ENCODE measurements at regions not wholly inside any gene's neighbourhood (a gene's known extent, or its start where the extent isn't known, plus 50 kb on each side); places are given as distances from the start of the nearest gene placed in this dataset.

- intact Hi-C loops (cut with micrococcal nuclease; ENCODE audit: unreplicated experiment) = no loop called here
- CTCF ChIA-PET (ENCODE audit: unreplicated experiment) = no interaction called here
- no TSS peak for BruUV-seq (replicated peaks)
- no peak for TF ChIP-seq EZH2phosphoT487 (IDR thresholded peaks at IDR 0.05; ENCODE audit: borderline replicate concordance, low read depth, low read length)
- TF ChIP-seq, protein P1, sequence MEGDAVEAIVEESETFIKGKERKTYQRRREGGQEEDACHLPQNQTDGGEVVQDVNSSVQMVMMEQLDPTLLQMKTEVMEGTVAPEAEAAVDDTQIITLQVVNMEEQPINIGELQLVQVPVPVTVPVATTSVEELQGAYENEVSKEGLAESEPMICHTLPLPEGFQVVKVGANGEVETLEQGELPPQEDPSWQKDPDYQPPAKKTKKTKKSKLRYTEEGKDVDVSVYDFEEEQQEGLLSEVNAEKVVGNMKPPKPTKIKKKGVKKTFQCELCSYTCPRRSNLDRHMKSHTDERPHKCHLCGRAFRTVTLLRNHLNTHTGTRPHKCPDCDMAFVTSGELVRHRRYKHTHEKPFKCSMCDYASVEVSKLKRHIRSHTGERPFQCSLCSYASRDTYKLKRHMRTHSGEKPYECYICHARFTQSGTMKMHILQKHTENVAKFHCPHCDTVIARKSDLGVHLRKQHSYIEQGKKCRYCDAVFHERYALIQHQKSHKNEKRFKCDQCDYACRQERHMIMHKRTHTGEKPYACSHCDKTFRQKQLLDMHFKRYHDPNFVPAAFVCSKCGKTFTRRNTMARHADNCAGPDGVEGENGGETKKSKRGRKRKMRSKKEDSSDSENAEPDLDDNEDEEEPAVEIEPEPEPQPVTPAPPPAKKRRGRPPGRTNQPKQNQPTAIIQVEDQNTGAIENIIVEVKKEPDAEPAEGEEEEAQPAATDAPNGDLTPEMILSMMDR (conservative IDR thresholded peaks at IDR 0.05; ENCODE audit: low read length) = no peak
- Histone ChIP-seq H3K9me2 (ENCODE audit: insufficient read depth, low read length) (no peaks in the 10 kb centered on the region), H3K4me1 (ENCODE audit: insufficient read depth, low read length, poor library complexity, severe bottlenecking) (no peaks in the 10 kb centered on the region), H2AFZ (ENCODE audit: low read length) (no peak overlapping the region), H3K4me3 (ENCODE audit: low read depth, low read length, poor library complexity, severe bottlenecking) (no peak overlapping the region), H3K4me2 (ENCODE audit: low read length) (no peak overlapping the region), H4K20me1 (ENCODE audit: insufficient read depth, low read length) (no peaks in the 10 kb centered on the region), H3K9me3 (ENCODE audit: low read length) (no peaks in the 10 kb centered on the region), H3K36me3 (ENCODE audit: insufficient read depth, low read length) (no peaks in the 10 kb centered on the region), H3K27ac (ENCODE audit: low read depth, low read length, poor library complexity, severe bottlenecking) (no peak overlapping the region), H3K79me2 (ENCODE audit: insufficient read depth, low read depth, low read length) (no peaks in the 10 kb centered on the region)
- no peak for DNase-seq (ENCODE audit: low spot score)
- POLR2A ChIA-PET = no interaction called here
Observed at GRCh38 chr21:26366781-26367180, 196.2 kb upstream of the APP start.

DNA sequence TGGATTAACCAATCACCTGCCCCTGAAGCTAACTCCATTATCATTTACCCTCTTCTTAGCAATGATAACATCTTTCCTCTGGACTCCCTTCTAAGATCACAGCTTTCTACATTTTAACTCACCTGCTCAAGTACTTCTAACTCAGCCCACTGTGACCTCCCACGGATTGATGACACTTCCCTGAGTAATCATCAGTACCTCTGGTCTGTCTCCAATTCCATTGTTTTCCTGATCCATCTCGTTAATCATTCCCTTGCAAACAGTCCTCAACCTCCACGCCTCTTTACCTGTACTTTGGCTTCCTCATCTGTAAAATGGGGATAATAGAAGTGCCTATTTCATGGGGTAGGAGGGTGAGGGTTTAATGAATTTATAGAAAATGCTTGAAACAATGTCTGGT lies 195.3 kb upstream of the APP start:
- no peak for TF ChIP-seq EZH2phosphoT487 (IDR thresholded peaks at IDR 0.05; ENCODE audit: borderline replicate concordance, low read depth, low read length)
- TF ChIP-seq, protein P1 (conservative IDR thresholded peaks at IDR 0.05; ENCODE audit: low read length) = no peak
- CTCF ChIA-PET (ENCODE audit: unreplicated experiment) = no interaction called here

DNA sequence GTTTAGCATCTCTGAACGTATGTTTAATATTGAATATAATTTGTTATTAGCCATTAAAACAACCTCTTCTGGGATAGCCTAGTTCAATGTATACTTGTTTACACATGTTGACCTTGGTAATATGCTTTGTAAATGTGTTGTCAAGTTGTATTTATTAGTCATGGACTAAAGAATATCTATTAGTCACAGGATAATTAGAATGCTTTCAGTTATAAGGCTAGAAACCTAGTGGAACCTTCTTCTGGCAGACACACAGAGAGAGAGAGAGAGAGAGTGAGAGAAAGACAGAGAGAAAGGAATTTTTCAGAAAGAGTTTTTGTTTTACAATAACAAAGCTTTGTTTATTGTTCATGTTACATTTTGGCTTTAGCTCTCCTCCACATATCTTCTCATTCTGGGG lies 181.1 kb upstream of the APP start:
- Histone ChIP-seq H3K36me3 (ENCODE audit: insufficient read depth, low read length) (no peaks in the 10 kb centered on the region), H2AFZ (ENCODE audit: low read length) (no peak overlapping the region), H4K20me1 (ENCODE audit: insufficient read depth, low read length) (no peaks in the 10 kb centered on the region), H3K27ac (ENCODE audit: low read depth, low read length, poor library complexity, severe bottlenecking) (no peak overlapping the region), H3K4me3 (ENCODE audit: low read depth, low read length, poor library complexity, severe bottlenecking) (no peak overlapping the region), H3K9me3 (ENCODE audit: low read length) (no peaks in the 10 kb centered on the region), H3K79me2 (ENCODE audit: insufficient read depth, low read depth, low read length) (no peaks in the 10 kb centered on the region), H3K4me2 (ENCODE audit: low read length) (no peak overlapping the region), H3K4me1 (ENCODE audit: insufficient read depth, low read length, poor library complexity, severe bottlenecking) (no peaks in the 10 kb centered on the region), H3K9me2 (ENCODE audit: insufficient read depth, low read length) (no peaks in the 10 kb centered on the region)
- intact Hi-C loops (cut with micrococcal nuclease; ENCODE audit: unreplicated experiment) = no loop called here
- BruUV-seq (replicated peaks) = no TSS peak
- no peak for DNase-seq (ENCODE audit: low spot score)
- no peak for TF ChIP-seq EZH2phosphoT487 (IDR thresholded peaks at IDR 0.05; ENCODE audit: borderline replicate concordance, low read depth, low read length)
- TF ChIP-seq, protein P1 (conservative IDR thresholded peaks at IDR 0.05; ENCODE audit: low read length) = no peak
- CTCF ChIA-PET (ENCODE audit: unreplicated experiment) = no interaction called here
- POLR2A ChIA-PET = no interaction called here

More for the DNA sequence above, 195.3 kb upstream of the APP start:
- no peak overlapping the region for H2AFZ ChIP-seq (ENCODE audit: low read length)
- no peaks in the 10 kb centered on the region for H3K79me2 ChIP-seq (ENCODE audit: insufficient read depth, low read depth, low read length)
- no peak overlapping the region for H3K27ac ChIP-seq (ENCODE audit: low read depth, low read length, poor library complexity, severe bottlenecking)
- H4K20me1 ChIP-seq (ENCODE audit: insufficient read depth, low read length) = no peaks in the 10 kb centered on the region
- POLR2A ChIA-PET = no interaction called here
- H3K9me2 ChIP-seq (ENCODE audit: insufficient read depth, low read length) = no peaks in the 10 kb centered on the region
- no peaks in the 10 kb centered on the region for H3K36me3 ChIP-seq (ENCODE audit: insufficient read depth, low read length)
- no peaks in the 10 kb centered on the region for H3K4me1 ChIP-seq (ENCODE audit: insufficient read depth, low read length, poor library complexity, severe bottlenecking)
- BruUV-seq (replicated peaks) = no TSS peak
- intact Hi-C loops (cut with micrococcal nuclease; ENCODE audit: unreplicated experiment) = no loop called here
- no peak overlapping the region for H3K4me3 ChIP-seq (ENCODE audit: low read depth, low read length, poor library complexity, severe bottlenecking)
- H3K9me3 ChIP-seq (ENCODE audit: low read length) = 0 out of 2 replicates have a peak, but pooled peaks cover 5% of the 10 kb centered on the region
- no peak for DNase-seq (ENCODE audit: low spot score)
- H3K4me2 ChIP-seq (ENCODE audit: low read length) = no peak overlapping the region
